Right atrium auricular region (tissue), 2 donors: ENCODE measurements at regions not wholly inside any gene's neighbourhood (a gene's known extent, or its start where the extent isn't known, plus 50 kb on each side); places are given as distances from the start of the nearest gene placed in this dataset.

Source experiments
- DNase-seq: peaks from one replicate; pipeline ENCODE4 v3.0.0-alpha.2; 2019; ENCODE audit warnings: low spot score
- H3K27ac ChIP-seq, 2 donors: fragments of 200-600 bp; sonication (generic); 1 replicate in 1 of 2; 2 replicates in 1 of 2; pipeline ENCODE4 v1.5.1; 2016 to 2019
- H3K27me3 ChIP-seq, 2 donors: fragments of 200-600 bp; sonication (generic); one replicate each; pipeline versions ENCODE4 v1.5.1 to v1.6.0; 2017 to 2019
- H3K36me3 ChIP-seq: fragments of 200-600 bp; sonication (generic); one replicate; pipeline ENCODE4 v1.5.1; 2016
- H3K4me1 ChIP-seq, 2 donors: fragments of 200-600 bp; sonication (generic); one replicate each; pipeline versions ENCODE4 v1.5.1 to v1.6.0; 2017 to 2019
- H3K4me3 ChIP-seq, 2 donors: fragments of 200-600 bp; sonication (generic); 1 replicate in 1 of 2; 2 replicates in 1 of 2; pipeline ENCODE4 v1.5.1; 2017 to 2019; ENCODE audit warnings: mild to moderate bottlenecking in 1 of 2, moderate library complexity in 1 of 2
- H3K9me3 ChIP-seq, 2 donors: fragments of 200-600 bp; sonication (generic); one replicate each; pipeline ENCODE4 v1.5.1; 2019
- TF ChIP-seq, protein P1 (sequence below), 2 donors: fragments of 200-600 bp; sonication (generic); IDR thresholded peaks; one replicate each; pipeline ENCODE4 v1.5.1; 2019; ENCODE audit warnings: antibody characterized with exemption in 2 of 2

DNA sequence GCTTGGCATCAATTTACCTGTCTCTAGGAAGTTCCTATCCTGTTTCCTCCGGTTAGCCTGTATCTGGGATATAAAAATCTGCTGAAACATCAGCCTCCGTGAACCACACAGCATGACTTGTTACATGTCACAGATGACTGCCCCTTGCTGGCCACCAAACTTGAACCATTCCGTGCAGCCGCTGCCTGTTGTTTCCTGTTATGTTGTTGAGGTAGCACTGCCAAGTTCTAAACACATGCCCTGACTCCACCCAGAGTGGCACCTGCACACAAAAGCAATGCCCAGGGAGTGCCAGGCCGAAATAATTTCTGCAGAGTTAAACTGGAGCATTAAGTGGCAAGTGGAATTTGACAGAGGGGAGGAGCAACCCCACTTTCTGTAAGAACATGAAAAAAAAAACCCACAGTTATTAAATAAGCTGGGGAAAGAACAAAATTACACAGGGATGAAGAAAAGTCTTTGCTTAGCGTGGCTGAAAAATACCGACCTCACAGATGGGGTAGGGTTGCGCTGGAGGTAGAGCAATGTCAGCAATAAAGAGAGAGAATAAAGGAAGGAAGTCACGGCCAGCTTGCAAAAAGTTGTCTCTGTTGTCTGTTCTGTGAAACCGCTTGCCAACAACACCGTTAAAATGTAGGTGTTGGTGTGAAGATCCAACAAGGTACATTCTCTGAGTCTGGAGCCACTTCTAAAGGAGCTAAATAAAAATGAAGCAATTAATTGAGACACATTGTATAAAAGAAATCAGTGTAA lies 174.6 kb upstream of the CDH13 start:
- Histone ChIP-seq H3K27me3 (no peaks in the 10 kb centered on the region), H3K4me1 (no peaks in the 10 kb centered on the region), H3K4me3 (no peak overlapping the region), H3K9me3 (no peaks in the 10 kb centered on the region), H3K27ac (no peak overlapping the region), H3K36me3 (no peaks in the 10 kb centered on the region)
- no peak for DNase-seq
- TF ChIP-seq, protein P1, sequence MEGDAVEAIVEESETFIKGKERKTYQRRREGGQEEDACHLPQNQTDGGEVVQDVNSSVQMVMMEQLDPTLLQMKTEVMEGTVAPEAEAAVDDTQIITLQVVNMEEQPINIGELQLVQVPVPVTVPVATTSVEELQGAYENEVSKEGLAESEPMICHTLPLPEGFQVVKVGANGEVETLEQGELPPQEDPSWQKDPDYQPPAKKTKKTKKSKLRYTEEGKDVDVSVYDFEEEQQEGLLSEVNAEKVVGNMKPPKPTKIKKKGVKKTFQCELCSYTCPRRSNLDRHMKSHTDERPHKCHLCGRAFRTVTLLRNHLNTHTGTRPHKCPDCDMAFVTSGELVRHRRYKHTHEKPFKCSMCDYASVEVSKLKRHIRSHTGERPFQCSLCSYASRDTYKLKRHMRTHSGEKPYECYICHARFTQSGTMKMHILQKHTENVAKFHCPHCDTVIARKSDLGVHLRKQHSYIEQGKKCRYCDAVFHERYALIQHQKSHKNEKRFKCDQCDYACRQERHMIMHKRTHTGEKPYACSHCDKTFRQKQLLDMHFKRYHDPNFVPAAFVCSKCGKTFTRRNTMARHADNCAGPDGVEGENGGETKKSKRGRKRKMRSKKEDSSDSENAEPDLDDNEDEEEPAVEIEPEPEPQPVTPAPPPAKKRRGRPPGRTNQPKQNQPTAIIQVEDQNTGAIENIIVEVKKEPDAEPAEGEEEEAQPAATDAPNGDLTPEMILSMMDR (IDR thresholded peaks at IDR 0.05), result no peak

DNA sequence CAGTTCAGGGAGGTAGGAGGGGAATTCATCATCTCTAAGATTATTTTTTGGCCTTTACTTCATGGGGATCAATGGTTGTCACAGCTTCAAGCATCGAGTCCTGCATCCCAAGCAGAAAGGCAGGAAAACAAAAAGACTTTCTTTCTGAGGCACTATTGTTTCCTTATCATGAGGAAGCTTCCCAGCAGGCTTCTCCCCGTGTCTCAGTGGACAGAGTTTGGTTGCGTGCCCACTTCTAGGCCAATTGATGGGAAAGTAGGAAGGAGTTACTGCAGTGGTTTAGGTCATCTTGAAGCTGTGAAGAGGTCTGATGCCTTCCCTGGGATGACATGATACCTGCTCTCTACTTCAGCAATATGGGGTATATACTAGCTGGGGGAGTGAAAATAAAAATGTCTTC lies 175.3 kb upstream of the CDH13 start:
- Histone ChIP-seq H3K27ac (no peak overlapping the region), H3K27me3 (no peaks in the 10 kb centered on the region), H3K4me3 (no peak overlapping the region), H3K36me3 (no peaks in the 10 kb centered on the region), H3K4me1 (no peaks in the 10 kb centered on the region), H3K9me3 (no peaks in the 10 kb centered on the region)
- DNase-seq, result no peak
- TF ChIP-seq, protein P1 (IDR thresholded peaks at IDR 0.05), result no peak

DNA sequence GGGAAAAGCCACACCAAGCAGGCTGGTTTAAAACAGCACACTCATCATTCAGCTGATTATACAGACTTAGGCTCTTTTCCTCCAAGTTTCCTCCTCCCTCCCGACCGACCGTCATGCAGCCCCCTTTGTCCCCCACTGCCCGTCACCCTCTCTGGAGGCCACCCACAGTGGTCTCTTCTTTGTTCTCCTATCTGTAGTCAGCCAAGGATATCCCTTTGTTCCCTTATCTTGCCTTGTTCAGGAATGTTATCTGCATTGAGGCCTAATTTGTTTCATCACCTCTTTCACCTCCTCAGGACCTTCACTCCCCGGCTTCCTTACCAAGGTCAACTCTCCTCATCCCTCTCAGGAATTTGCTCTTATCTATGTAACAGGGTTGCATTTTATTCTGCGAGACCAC lies 186.4 kb upstream of the CDH13 start:
- TF ChIP-seq, protein P1 (IDR thresholded peaks at IDR 0.05), result no peak
- Histone ChIP-seq H3K4me1 (no peaks in the 10 kb centered on the region), H3K27me3 (no peaks in the 10 kb centered on the region), H3K4me3 (no peak overlapping the region), H3K27ac (no peak overlapping the region), H3K36me3 (no peaks in the 10 kb centered on the region), H3K9me3 (no peaks in the 10 kb centered on the region)
- no peak for DNase-seq

- H3K9me3 ChIP-seq, result no peaks in the 10 kb centered on the region
- H3K27ac ChIP-seq, result no peak overlapping the region
- H3K4me3 ChIP-seq, result no peak overlapping the region
- no peak for DNase-seq
- TF ChIP-seq, protein P1 (IDR thresholded peaks at IDR 0.05), result no peak
- H3K27me3 ChIP-seq, result no peaks in the 10 kb centered on the region
- H3K4me1 ChIP-seq, result no peaks in the 10 kb centered on the region
- no peaks in the 10 kb centered on the region for H3K36me3 ChIP-seq
Observed at GRCh38 chr16:82439678-82440293, 187.0 kb upstream of the CDH13 start.

DNA sequence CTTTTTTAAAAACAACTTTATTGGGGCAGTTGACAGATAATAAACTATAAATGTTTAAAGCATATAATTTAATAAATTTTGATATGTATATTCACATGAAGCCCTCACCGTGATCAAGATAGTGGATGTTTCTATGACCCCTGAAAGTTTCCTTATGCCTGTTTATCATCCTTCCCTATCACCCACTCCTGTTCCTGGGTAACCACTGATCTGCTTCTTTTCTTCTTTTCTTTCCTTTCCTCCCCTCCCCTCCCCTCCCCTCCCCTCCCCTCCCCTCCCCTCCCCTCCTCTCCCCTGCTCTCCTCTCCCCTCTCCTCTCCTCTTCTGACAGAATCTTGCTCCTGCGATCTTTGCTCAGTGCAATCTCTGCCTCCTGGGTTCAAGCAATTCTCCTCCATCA lies 193.7 kb upstream of the CDH13 start:
- Histone ChIP-seq H3K36me3 (no peaks in the 10 kb centered on the region), H3K4me1 (no peaks in the 10 kb centered on the region), H3K27ac (no peak overlapping the region), H3K9me3 (no peaks in the 10 kb centered on the region), H3K4me3 (no peak overlapping the region), H3K27me3 (no peaks in the 10 kb centered on the region)
- TF ChIP-seq, protein P1 (IDR thresholded peaks at IDR 0.05), result no peak
- DNase-seq, result no peak
